ENCODE measurements at regions not wholly inside any gene's neighbourhood (a gene's known extent, or its start where the extent isn't known, plus 50 kb on each side); places are given as distances from the start of the nearest gene placed in this dataset.

GRCh38 chr11:131194726-131195125 is 175.7 kb upstream of the NTM start:
- FAIRE-seq = no peak

GRCh38 chr11:131195661-131196517 is 174.5 kb upstream of the NTM start:
- FAIRE-seq = no peak

GRCh38 chr11:131198161-131199014 is 172.0 kb upstream of the NTM start:
- no peak for FAIRE-seq

GRCh38 chr11:131199015-131199280 is 171.5 kb upstream of the NTM start:
- no peak for FAIRE-seq

- no peak for FAIRE-seq
Measured at GRCh38 chr11:131201674-131202073, 168.7 kb upstream of the NTM start.

GRCh38 chr11:131203040-131203439 is 167.4 kb upstream of the NTM start:
- no peak for FAIRE-seq

GRCh38 chr11:131204282-131204681 is 166.1 kb upstream of the NTM start:
- no peak for FAIRE-seq

- FAIRE-seq = no peak
Measured at GRCh38 chr11:131204765-131205380, 165.5 kb upstream of the NTM start.

GRCh38 chr11:131206671-131207070 is 163.7 kb upstream of the NTM start:
- FAIRE-seq = no peak

- no peak for FAIRE-seq
Measured at GRCh38 chr11:131207901-131208300, 162.5 kb upstream of the NTM start.

GRCh38 chr11:131217313-131218310 is 152.8 kb upstream of the NTM start:
- FAIRE-seq = no peak

GRCh38 chr11:131218542-131218941 is 151.9 kb upstream of the NTM start:
- FAIRE-seq = no peak

GRCh38 chr11:131219646-131220045 is 150.8 kb upstream of the NTM start:
- FAIRE-seq = no peak

- no peak for FAIRE-seq
Measured at GRCh38 chr11:131223198-131223991, 147.0 kb upstream of the NTM start.

GRCh38 chr11:131228378-131228777 is 142.0 kb upstream of the NTM start:
- no peak for FAIRE-seq

GRCh38 chr11:131229221-131229620 is 141.2 kb upstream of the NTM start:
- no peak for FAIRE-seq

- peak; percentile 88 for FAIRE-seq
Measured at GRCh38 chr11:131231317-131231940, 139.0 kb upstream of the NTM start.

- no peak for FAIRE-seq
Measured at GRCh38 chr11:131232261-131232660, 138.2 kb upstream of the NTM start.

- FAIRE-seq = no peak
Measured at GRCh38 chr11:131234221-131234620, 136.2 kb upstream of the NTM start.

- FAIRE-seq = no peak
Measured at GRCh38 chr11:131235328-131236298, 134.8 kb upstream of the NTM start.
